GM12875 (cell line): ENCODE measurements at regions not wholly inside any gene's neighbourhood (a gene's known extent, or its start where the extent isn't known, plus 50 kb on each side); places are given as distances from the start of the nearest gene placed in this dataset.
"Not testable (repeated sequence)": the region's sequence is repeated elsewhere in the genome, so short reads cannot be mapped to it uniquely, and the experiment has no call there.

ENCODE experiments used
- H3K4me3 ChIP-seq: one replicate; pipeline ENCODE4 v1.5.1; 2011; ENCODE audit warnings: low read depth, low read length, control low read depth
- TF ChIP-seq, protein P1 (sequence below): IDR thresholded peaks from 2 replicates; pipeline ENCODE4 v1.5.1; 2011; ENCODE audit warnings: low read depth, mild to moderate bottlenecking, control low read depth, inconsistent platforms, low read length, moderate library complexity, borderline replicate concordance; ENCODE audit not compliant: insufficient read depth

DNA sequence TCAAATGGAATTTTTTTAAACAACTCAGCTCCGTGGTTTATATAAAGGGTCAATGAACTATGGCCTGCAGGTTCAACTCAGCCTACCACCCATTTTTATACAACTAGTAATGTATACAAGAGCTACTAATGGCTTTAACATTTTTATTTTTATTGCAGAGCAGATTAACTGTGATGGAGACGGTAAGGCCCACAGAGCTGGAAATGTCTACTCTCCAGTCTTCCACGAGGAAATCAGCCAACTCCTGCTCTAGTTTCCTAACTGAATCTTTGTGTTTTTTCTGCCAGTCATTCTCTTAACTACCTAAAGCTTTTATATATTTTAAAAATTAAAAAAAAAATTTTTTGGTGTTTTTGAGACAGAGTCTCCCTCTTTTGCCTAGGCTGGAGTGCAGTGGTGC, 385.1 kb upstream of the MAF start:
- no peak overlapping the region for H3K4me3 ChIP-seq
- TF ChIP-seq, protein P1, sequence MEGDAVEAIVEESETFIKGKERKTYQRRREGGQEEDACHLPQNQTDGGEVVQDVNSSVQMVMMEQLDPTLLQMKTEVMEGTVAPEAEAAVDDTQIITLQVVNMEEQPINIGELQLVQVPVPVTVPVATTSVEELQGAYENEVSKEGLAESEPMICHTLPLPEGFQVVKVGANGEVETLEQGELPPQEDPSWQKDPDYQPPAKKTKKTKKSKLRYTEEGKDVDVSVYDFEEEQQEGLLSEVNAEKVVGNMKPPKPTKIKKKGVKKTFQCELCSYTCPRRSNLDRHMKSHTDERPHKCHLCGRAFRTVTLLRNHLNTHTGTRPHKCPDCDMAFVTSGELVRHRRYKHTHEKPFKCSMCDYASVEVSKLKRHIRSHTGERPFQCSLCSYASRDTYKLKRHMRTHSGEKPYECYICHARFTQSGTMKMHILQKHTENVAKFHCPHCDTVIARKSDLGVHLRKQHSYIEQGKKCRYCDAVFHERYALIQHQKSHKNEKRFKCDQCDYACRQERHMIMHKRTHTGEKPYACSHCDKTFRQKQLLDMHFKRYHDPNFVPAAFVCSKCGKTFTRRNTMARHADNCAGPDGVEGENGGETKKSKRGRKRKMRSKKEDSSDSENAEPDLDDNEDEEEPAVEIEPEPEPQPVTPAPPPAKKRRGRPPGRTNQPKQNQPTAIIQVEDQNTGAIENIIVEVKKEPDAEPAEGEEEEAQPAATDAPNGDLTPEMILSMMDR, result no peak

DNA sequence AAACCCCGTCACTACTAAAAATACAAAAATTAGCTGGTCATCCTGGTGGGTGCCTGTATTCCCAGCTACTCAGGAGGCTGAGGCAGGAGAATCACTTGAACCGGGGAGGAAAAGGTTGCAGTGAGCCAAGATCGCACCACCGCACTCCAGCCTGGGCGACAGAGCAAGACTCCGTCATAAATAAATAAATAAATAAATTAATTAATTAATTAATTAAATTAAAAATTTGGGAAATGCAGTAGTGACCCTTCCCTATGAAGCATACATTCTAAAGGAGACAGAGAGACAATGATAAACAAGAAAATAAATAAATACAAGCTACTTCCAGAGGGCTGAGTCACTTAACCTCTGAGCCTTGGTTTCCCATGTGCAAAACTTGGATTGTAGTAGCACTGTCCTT, 383.6 kb upstream of the MAF start:
- not testable (repeated sequence) for H3K4me3 ChIP-seq

DNA sequence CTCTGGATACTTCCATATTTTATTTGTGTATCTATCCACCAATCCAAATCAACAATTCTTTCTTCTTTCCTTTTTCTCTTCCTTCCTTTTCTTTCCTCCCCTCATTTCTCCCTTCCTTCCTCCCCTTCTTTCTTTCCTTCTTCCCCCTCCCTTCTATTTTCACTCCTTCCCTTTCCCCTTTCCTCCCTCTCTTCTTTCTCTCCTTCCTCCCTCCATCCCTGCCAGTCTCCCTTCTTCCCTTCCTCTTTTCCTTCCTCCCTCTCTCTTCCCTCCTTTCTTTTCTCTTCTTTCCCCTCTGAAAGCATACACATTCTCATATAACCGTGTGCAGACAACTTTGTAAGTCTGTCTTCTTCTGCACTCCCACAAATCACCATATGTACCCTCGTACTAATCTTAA, 382.3 kb upstream of the MAF start:
- no peak overlapping the region for H3K4me3 ChIP-seq
- TF ChIP-seq, protein P1, result no peak

DNA sequence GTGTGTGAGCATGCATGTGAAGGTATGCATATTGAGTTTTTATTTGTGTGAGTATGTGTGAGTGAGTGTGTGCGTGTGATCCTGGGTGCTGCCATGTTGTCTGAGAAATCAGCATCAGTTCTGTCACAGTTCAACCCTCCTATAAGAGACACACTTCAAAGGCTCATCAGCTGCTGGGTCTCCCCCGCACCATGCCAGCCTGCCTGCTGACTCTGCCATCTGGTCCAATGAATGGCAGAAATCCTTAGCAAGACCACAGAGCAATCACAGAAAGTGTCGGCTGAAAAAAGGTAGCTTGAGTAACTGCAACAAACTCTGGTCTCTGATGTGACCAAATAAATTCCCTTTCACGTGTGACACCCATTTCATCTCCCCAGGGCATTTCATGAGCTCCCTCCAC, 381.8 kb upstream of the MAF start:
- no peak overlapping the region for H3K4me3 ChIP-seq
- TF ChIP-seq, protein P1, result no peak

DNA sequence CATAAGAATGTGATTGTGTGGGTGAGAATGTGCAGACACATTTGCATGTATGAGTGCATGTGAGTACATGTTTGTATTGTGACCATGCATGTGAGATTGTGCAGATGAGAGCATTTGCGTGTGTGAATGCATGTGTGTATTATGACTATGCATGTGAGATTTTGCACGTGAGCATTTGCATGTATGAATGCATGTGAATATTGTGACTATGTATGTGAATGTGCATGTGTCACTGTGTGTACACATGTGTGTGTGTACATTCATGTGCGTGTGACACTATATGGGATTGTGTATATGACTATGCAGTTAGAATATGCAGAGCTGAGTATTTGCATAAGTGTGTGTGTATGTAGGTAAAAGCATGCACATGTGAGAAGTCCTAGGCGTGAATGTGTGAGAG, 381.3 kb upstream of the MAF start:
- H3K4me3 ChIP-seq, result no peak overlapping the region
- TF ChIP-seq, protein P1, result no peak

DNA sequence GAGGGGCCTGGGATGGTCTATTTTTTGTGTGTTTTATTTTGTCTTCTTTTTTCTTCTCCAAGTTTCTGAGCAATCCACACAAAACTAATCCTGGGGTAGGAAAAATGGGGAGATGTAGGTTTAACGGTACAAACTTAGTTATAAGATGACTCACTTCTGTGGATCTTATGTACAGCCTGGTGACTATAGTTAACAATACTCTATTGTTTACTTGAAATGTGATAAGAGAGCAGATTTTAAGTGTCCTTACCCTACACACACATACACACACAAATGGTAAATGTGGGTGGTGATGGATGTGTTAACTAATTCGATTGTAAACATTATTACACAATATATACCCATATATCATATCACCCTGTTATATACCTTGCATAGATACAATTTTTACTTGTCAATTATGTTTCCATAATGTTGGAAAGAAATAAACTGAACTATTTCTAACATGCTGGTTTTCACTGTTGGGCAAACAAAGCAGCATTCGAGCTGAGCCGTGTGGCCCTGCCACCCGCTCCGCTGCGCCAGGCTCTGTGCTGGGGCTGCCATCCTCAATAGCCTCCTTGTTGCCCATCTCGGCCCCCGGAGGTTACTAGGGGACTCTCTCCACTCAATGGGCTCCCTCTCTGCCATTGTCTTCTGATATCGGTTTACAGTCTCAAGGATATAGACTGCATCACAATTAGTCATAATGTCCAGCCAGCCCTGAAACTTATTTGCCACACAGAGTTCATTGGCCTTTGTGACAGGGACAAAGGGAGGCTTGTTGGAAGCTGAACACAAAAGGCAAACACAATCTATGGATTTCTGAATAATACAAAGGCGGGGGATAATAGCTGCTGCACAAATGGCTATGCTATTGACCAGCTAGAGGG, 380.3 kb upstream of the MAF start:
- H3K4me3 ChIP-seq, result no peak overlapping the region
- TF ChIP-seq, protein P1, result no peak

DNA sequence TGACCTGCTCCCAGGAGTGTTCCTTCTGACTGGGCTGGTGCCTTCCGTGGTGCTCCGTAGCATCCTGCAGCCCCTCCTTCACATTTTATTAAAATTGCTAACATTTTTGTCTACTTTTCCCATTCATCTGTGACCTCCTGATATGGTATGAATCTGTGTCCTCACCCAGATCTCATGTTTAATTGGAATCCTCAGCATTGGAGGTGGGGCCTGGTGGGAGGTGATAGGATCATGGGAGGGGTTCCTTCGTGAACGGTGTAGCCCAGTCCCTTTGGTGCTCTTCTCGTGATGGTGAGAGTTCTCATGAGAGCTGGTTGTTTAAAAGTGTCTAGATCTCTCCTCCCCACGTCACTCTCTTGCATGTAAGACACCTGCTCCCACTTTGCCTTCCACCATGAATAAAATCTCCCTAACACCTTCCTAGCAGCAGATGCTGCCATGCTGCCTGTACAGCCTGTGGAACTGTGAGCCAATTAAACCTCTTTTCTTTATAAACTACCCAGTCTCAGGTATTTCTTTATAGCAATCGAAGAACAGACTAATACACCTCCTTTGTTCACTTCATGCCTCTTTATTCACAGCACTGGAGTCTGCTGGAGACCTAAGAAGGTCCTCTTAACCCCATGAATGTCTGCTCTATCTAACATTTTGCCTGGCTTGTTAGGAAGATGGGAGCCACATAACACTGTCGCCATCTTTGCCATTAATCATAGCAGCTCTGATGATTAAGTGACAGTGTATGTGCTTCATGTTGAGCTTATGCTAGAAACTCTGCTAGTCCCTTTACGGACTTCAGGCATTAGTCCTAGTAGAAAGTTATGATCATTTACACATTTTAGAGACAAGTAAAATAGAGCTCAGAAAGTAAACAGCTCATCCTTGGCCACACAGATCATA, 377.7 kb upstream of the MAF start:
- H3K4me3 ChIP-seq, result no peak overlapping the region
- TF ChIP-seq, protein P1, result no peak
